CD14-positive monocyte (primary cell): ENCODE measurements at regions not wholly inside any gene's neighbourhood (a gene's known extent, or its start where the extent isn't known, plus 50 kb on each side); places are given as distances from the start of the nearest gene placed in this dataset.
A peak's percentile ranks its signal among the peaks of the same experiment; 100 is the strongest.

ENCODE experiments used
- DNase-seq, 3 donors: peaks; one replicate each; pipeline ENCODE4 v3.0.0-alpha.2; 2011 to 2022
- H2AFZ ChIP-seq: 2 replicates; pipeline ENCODE4 v1.6.0; 2012; ENCODE audit warnings: mild to moderate bottlenecking, low read depth, low read length, inconsistent platforms; ENCODE audit not compliant: insufficient read depth, poor library complexity, severe bottlenecking
- H3K27ac ChIP-seq, 2 donors: 1 replicate in 1 of 2; 2 replicates in 1 of 2; pipeline ENCODE4 v1.5.1; 2012 to 2013; ENCODE audit warnings: low read length in 2 of 2, control low read depth in 1 of 2, inconsistent platforms in 1 of 2, low read depth in 1 of 2, mild to moderate bottlenecking in 1 of 2
- H3K27me3 ChIP-seq, 2 donors: one replicate each; pipeline versions ENCODE4 v1.6.0 to v1.6.1; 2011 to 2013; ENCODE audit warnings: low read length in 2 of 2; ENCODE audit not compliant: control insufficient read depth in 2 of 2, insufficient read depth in 2 of 2
- H3K36me3 ChIP-seq, 2 donors: replicated peaks in 1 of 2; 1 replicate in 1 of 2; 2 replicates in 1 of 2; pipeline versions ENCODE4 v1.5.1 to v1.6.1; 2012 to 2013; ENCODE audit warnings: low read length in 2 of 2, control low read depth in 1 of 2, inconsistent platforms in 1 of 2, mild to moderate bottlenecking in 1 of 2; ENCODE audit not compliant: insufficient read depth in 2 of 2, control insufficient read depth in 1 of 2
- H3K4me1 ChIP-seq, 2 donors: 1 replicate in 1 of 2; 2 replicates in 1 of 2; pipeline versions ENCODE4 v1.5.1 to v1.6.1; 2012 to 2013; ENCODE audit warnings: low read length in 2 of 2, control low read depth in 1 of 2, inconsistent platforms in 1 of 2, mild to moderate bottlenecking in 1 of 2, moderate library complexity in 1 of 2; ENCODE audit not compliant: insufficient read depth in 2 of 2, control insufficient read depth in 1 of 2
- H3K4me2 ChIP-seq: replicated peaks from 2 replicates; pipeline ENCODE3; 2012; ENCODE audit warnings: low read length, moderate library complexity, mild to moderate bottlenecking; ENCODE audit not compliant: poor library complexity, severe bottlenecking; ENCODE audit errors: extremely low read depth
- H3K4me3 ChIP-seq, 3 experiments: fragments of 200-600 bp in 1 of 3; sonication (generic) in 1 of 3; replicated peaks in 1 of 3; 1 replicate in 2 of 3; 2 replicates in 1 of 3; pipeline ENCODE4 v1.5.1; 2011 to 2013; ENCODE audit warnings: low read length in 3 of 3, mild to moderate bottlenecking in 3 of 3, control low read depth in 2 of 3, low read depth in 2 of 3, inconsistent platforms in 1 of 3, moderate library complexity in 1 of 3
- H3K79me2 ChIP-seq: 2 replicates; pipeline ENCODE4 v1.6.0; 2012; ENCODE audit warnings: mild to moderate bottlenecking, control low read depth, inconsistent platforms, low read length, moderate library complexity; ENCODE audit not compliant: insufficient read depth
- H3K9ac ChIP-seq: 2 replicates; pipeline ENCODE4 v1.6.0; 2017; ENCODE audit warnings: low read length, mild to moderate bottlenecking; ENCODE audit not compliant: insufficient read depth, poor library complexity, severe bottlenecking
- H3K9me3 ChIP-seq, 2 donors: replicated peaks in 1 of 2; 1 replicate in 1 of 2; 2 replicates in 1 of 2; pipeline versions ENCODE4 v1.5.1 to v1.6.1; 2012 to 2013; ENCODE audit warnings: low read length in 2 of 2, control low read depth in 1 of 2; ENCODE audit not compliant: control insufficient read depth in 1 of 2, insufficient read depth in 1 of 2
- H4K20me1 ChIP-seq: 2 replicates; pipeline ENCODE4 v1.6.0; 2012; ENCODE audit warnings: mild to moderate bottlenecking, low read length, control low read depth, moderate library complexity; ENCODE audit not compliant: insufficient read depth
- H3K27ac Mint-ChIP-seq, 7 donors: one replicate each; pipeline ENCODE4 v1.8.0; 2020; ENCODE audit warnings: mild to moderate bottlenecking in 7 of 7, mixed read lengths in 7 of 7, moderate library complexity in 6 of 7, inconsistent platforms in 2 of 7
- H3K27me3 Mint-ChIP-seq, 3 donors: one replicate each; pipeline ENCODE4 v1.8.0; 2021 to 2022; ENCODE audit warnings: low read depth in 3 of 3, mild to moderate bottlenecking in 3 of 3, mixed read lengths in 3 of 3, moderate library complexity in 3 of 3, inconsistent platforms in 1 of 3
- H3K36me3 Mint-ChIP-seq, 2 donors: one replicate each; pipeline ENCODE4 v1.8.0; 2020; ENCODE audit warnings: mixed read lengths in 2 of 2, inconsistent platforms in 1 of 2, mild to moderate bottlenecking in 1 of 2
- H3K4me1 Mint-ChIP-seq: one replicate; pipeline ENCODE4 v1.8.0; 2020; ENCODE audit warnings: mild to moderate bottlenecking, mixed read lengths
- H3K4me3 Mint-ChIP-seq, 2 donors: one replicate each; pipeline ENCODE4 v1.8.0; 2020; ENCODE audit warnings: mild to moderate bottlenecking in 2 of 2, mixed read lengths in 2 of 2, moderate library complexity in 1 of 2
- H3K9me3 Mint-ChIP-seq, 7 donors: one replicate each; pipeline ENCODE4 v1.8.0; 2020 to 2022; ENCODE audit warnings: mixed read lengths in 7 of 7, mild to moderate bottlenecking in 6 of 7, moderate library complexity in 6 of 7, inconsistent platforms in 2 of 7
- CTCF ChIP-seq: fragments of 200-600 bp; IDR thresholded peaks from one replicate; pipeline ENCODE4 v1.8.0; 2022; ENCODE audit warnings: antibody characterized with exemption, mild to moderate bottlenecking
- WGBS: methylation state at CpG from one replicate; pipeline ENCODE4 v1.1.5; 2013; ENCODE audit warnings: missing lambda C conversion rate; ENCODE audit not compliant: insufficient coverage; 5-methylcytosine and 5-hydroxymethylcytosine counted together
- intact Hi-C, 2 donors: fragments of 100-400 bp; cut with micrococcal nuclease; formaldehyde crosslinking; loops; one replicate each; pipeline versions ENCODE4 v1.15.0 to v1.15.1; 2023

GRCh38 chr2:21229302-21229701 lies 105.5 kb downstream of the TDRD15 start:
- Histone ChIP-seq H3K79me2 (no peaks in the 10 kb centered on the region), H3K27me3 (peaks cover 0 to 4% of the 10 kb centered on the region in 2 donors), H3K9me3 (no peaks in the 10 kb centered on the region), H3K4me3 (no peak overlapping the region), H3K36me3 (no peaks in the 10 kb centered on the region), H4K20me1 (no peaks in the 10 kb centered on the region), H3K9ac (no peak overlapping the region), H2AFZ (no peak overlapping the region), H3K27ac (no peak overlapping the region), H3K4me1 (peaks cover 25 to 35% of the 10 kb centered on the region in 2 donors), H3K4me2 (no peak overlapping the region)
- peak overlapping the region in 1 of 7 donors; percentile 58 for H3K27ac Mint-ChIP-seq
- H3K9me3 Mint-ChIP-seq, result no peaks in the 10 kb centered on the region
- no peak for TF ChIP-seq CTCF
- H3K4me3 Mint-ChIP-seq, result no peak overlapping the region
- no peak for DNase-seq
- peaks cover 0 to 4% (median 0%) of the 10 kb centered on the region in 3 donors for H3K27me3 Mint-ChIP-seq
- no CpG with 5 or more reads among the region's 1 CpG for WGBS
- H3K4me1 Mint-ChIP-seq, result peaks cover 32% of the 10 kb centered on the region
- intact Hi-C loops, result no loop called here
- H3K36me3 Mint-ChIP-seq, result no peaks in the 10 kb centered on the region

GRCh38 chr2:21230140-21230539 lies 106.4 kb downstream of the TDRD15 start:
- Histone ChIP-seq H3K27ac (no peak overlapping the region), H3K79me2 (no peaks in the 10 kb centered on the region), H3K4me3 (no peak overlapping the region), H3K4me1 (peaks cover 25 to 41% of the 10 kb centered on the region in 2 donors), H3K9ac (no peak overlapping the region), H3K36me3 (no peaks in the 10 kb centered on the region), H2AFZ (no peak overlapping the region), H4K20me1 (no peaks in the 10 kb centered on the region), H3K4me2 (no peak overlapping the region), H3K27me3 (peaks cover 0 to 4% of the 10 kb centered on the region in 2 donors), H3K9me3 (no peaks in the 10 kb centered on the region)
- no peak overlapping the region for H3K4me3 Mint-ChIP-seq
- H3K27me3 Mint-ChIP-seq, result peaks cover 0 to 1% (median 0%) of the 10 kb centered on the region in 3 donors
- peaks cover 38% of the 10 kb centered on the region for H3K4me1 Mint-ChIP-seq
- H3K36me3 Mint-ChIP-seq, result no peaks in the 10 kb centered on the region
- H3K9me3 Mint-ChIP-seq, result no peaks in the 10 kb centered on the region
- TF ChIP-seq CTCF, result no peak
- DNase-seq, result no peak
- WGBS, result 78% methylated on average over 1 of the region's 1 CpG
- intact Hi-C loops, result no loop called here
- H3K27ac Mint-ChIP-seq, result no peak overlapping the region
